ENCODE measurements at regions not wholly inside any gene's neighbourhood (a gene's known extent, or its start where the extent isn't known, plus 50 kb on each side); places are given as distances from the start of the nearest gene placed in this dataset.

DNA sequence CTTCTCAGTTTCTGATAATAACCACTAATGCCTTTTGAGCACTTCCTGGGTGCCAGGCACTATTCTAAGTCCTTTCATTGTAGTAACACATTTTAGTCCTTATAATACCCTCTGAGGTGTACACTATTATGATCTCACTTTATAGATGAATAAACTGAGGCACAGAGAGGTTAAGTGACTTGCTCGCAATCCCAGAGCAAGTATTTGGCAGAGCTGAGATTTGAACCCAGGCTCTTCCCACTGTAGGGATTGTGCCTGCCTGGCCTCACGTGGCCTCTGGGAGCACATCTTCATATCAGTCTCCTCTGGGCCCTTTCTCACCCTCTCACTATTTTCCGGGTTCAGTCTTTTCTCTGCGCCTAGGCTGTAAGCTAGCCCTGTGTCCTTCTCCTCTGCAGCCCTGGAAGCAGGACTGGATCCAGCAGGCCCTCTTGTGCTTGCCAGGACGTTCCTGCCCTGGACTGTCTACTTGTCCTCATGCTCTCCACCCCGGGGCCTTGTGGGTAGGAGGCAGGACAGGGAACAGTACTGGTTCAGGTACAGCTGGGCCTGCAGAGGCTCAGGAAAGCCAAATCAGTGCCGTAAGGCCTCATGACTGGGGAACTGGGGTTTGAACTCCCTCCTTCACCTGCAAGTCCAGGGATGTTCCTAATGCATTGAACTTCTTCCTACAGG, 139.6 kb downstream of the VEGFA start:
- intact Hi-C loops (cut with DNase I): no loop called here
- no peak for DNase-seq (ENCODE audit: missing footprints)
- peak; percentile 83 for ATAC-seq

GRCh38 chr6:43907789-43908472, 137.9 kb downstream of the VEGFA start:
- no peak for DNase-seq (ENCODE audit: missing footprints)
- intact Hi-C loops (cut with DNase I): no loop called here
- ATAC-seq: peak; percentile 75

DNA sequence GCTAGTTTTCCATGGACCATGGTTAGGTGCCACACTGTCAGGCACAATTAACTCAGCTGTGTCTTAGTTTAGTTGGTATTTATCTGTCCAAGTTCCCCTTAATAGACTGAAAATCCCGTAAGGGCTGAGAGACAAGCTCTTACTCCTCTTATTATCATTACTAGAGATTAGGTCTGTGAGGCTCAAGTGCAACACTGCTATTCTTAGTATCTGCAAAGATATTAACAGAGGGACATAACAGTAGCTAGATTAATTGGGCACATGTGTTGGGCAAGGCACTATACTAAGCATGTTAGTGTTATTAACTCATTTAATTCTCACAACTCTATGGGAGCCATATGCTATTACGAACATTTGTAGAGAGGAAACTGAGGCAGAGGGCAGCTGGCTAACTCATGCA, 137.3 kb downstream of the VEGFA start:
- intact Hi-C loops (cut with DNase I): no loop called here
- DNase-seq (ENCODE audit: missing footprints) (no peak), ATAC-seq (peak; percentile 40)

GRCh38 chr6:43904311-43905123, 134.5 kb downstream of the VEGFA start:
- ATAC-seq: no peak
- intact Hi-C loops (cut with DNase I): no loop called here
- DNase-seq (ENCODE audit: missing footprints): no peak

- ATAC-seq: peak; percentile 27
- no peak for DNase-seq (ENCODE audit: missing footprints)
- intact Hi-C loops (cut with DNase I): no loop called here
These were observed 133.8 kb downstream of the VEGFA start for GRCh38 chr6:43903739-43904290.

DNA sequence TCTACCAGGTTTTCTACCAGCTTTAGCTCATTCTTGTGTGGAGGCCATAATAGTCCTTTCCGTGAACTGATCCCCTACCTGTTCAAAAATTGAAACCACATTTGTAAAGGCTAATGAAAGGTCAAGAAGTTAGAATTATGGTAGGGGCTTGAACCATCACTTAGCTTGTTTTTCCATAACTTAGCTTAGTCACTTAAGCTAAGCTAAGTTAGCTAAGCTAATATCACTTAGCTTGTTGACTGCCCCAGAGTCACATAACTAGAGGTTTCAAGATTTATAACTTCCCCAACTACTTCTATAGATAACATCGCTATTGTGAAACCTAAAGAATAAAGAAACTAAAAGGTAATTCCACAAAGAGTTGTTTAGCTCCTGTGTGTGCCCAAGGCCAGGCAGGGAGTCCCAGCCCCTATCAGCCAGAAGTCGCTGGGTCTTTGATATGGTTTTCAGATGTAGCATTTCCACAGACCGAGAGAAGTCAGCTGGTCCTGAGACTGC, 131.8 kb downstream of the VEGFA start:
- intact Hi-C loops (cut with DNase I): no loop called here
- no peak for DNase-seq (ENCODE audit: missing footprints)
- no peak for ATAC-seq

DNA sequence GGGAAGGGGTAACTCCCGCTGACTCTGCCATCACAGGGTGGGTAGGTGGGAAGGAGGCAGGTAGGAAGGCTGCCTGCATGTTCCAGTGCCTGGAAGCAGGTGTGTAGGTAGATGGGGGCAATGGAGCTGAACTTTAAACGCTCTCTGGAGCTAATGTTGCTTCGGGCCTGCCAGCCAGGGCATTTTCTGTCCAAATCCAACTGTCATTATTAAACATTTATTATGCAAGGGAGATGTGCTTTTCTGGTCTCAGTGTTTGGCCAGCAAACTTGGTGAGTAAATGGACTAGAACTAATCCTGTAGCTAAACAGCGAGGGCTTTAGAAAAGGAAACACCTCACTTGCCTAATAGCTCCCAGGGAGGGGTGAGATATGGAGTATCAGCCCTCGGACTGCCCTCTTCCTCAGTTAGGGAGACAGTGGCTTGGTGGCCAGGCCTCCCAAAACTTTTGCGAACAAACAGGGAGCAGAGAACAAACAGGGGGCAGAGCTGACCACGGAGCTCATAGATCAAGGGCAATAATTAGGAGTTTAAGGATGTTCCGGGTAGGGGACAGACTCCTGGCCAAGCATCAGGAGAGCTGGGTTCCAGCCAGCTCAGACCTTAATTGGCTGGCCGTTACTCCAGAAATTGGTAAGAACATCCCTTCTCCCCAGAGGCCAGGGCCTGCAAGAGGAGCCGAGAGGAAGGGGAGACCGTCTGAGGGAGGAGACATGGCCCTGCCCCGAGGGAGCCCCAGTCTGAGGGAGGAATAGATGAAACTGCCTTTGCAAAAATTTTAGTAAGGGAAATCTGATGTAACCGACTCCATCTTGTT, 131.1 kb downstream of the VEGFA start:
- no peak for DNase-seq (ENCODE audit: missing footprints)
- no peak for ATAC-seq
- intact Hi-C loops (cut with DNase I): no loop called here

DNA sequence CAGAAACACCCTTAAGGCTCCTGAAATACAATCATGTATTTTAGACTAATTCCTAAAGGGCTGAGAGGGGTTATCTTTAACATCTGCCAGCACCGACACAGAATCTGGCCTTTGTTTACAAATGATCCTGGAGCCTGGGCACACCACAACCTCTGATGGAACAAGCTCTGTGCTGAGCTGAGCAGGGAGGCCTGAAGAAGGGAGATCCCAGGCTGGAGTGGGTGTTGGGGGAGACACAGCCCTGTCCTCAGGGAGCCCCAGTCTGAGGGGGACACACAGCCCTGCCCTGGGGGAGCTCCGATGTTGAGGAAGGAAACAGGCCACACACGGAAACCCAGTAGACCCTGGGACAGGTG, 130.5 kb downstream of the VEGFA start:
- ATAC-seq (no peak), DNase-seq (ENCODE audit: missing footprints) (no peak)
- intact Hi-C loops (cut with DNase I): no loop called here

DNA sequence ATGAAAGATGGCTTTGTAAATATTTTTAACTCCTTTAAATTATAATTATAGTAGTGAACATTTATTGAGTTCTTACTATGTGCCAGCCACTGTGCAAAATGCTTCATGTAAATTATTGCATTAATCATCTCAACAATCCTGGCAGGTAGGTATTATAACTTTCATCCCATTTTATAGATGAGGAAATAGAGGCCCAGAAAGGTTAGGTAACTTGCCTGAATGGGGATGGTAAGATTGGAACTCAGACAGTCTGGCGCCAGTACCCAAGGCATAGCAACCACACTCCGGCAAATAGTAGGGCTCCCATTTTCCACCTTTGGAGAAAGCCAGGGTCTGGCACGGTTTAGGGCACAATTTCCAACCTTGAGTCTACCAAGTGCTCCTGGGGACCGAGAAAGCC, 129.8 kb downstream of the VEGFA start:
- intact Hi-C loops (cut with DNase I): no loop called here
- no peak for ATAC-seq
- no peak for DNase-seq (ENCODE audit: missing footprints)

GRCh38 chr6:43898358-43899131, 128.5 kb downstream of the VEGFA start:
- no peak for ATAC-seq
- DNase-seq (ENCODE audit: missing footprints): no peak
- intact Hi-C loops (cut with DNase I): no loop called here

DNA sequence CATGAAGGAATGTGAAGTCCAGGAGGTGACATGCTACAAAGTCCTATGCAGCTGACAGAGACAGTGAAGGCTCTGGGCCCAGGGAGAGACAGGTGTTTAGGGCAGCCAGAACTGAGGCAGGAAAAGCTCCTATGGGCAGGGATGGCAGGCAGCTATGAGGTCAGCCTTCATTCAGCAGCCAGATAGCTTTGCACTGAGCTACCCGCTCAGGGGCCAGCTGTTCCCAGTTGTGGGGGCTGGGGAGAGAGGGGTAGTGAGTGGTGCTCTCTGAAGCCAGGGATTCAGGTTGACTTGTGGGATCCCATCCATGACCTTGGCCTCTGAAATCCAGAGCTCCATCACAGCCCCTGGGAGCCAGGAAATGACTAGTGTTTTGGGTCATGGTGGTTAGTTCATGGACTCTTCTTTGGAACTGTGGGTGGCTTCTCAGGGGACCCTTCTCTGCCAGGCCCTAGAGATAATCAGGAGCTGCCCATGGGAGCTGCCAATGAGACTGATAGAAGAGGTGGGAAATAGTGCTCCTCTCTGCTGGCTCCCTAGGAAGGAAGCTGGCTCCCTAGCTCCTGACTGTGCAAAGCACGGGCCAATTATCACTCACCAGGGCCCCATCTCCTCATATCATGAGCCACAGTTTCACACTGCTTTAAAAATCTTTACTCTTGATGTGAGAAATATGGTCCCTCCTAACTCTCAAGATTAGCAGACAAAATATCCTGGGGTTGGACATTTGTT, 127.7 kb downstream of the VEGFA start:
- ATAC-seq: peak; percentile 17
- intact Hi-C loops (cut with DNase I): no loop called here
- no peak for DNase-seq (ENCODE audit: missing footprints)

- DNase-seq (ENCODE audit: missing footprints): no peak
- no peak for ATAC-seq
- intact Hi-C loops (cut with DNase I): no loop called here
These were observed 126.6 kb downstream of the VEGFA start for GRCh38 chr6:43896329-43897255.

DNA sequence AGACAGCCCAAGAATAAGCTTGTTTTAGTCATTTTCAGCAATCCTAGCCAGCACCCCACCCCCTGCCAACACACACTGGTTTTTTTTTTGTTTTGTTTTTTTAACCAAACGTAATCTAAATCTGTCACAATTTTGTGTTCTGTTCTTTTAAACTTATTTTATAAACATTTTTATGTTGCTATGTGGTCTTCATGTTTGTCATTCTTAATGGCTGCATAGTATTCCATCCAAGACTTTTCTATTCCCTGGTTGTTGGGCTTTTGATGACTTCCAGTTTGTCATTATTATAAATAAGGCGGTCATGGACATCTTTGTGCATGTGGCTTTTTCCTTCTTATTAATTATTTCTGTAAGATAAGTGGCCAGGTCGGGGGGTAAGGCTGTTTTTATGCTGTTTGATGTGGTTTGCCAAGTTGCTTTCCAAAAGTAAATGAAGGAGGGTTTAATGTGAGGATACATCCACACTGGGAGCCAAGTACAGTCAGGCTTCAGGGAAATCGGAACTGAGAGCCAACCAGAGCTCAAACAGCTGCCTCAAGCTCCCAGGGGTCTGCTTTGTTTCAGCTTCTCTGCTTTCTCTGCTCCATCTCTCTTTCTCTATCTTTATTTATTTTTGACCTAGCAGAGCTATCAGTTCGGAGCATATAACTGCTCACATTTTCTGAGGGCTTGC, 125.8 kb downstream of the VEGFA start:
- DNase-seq (ENCODE audit: missing footprints) (no peak), ATAC-seq (no peak)
- intact Hi-C loops (cut with DNase I): no loop called here

DNA sequence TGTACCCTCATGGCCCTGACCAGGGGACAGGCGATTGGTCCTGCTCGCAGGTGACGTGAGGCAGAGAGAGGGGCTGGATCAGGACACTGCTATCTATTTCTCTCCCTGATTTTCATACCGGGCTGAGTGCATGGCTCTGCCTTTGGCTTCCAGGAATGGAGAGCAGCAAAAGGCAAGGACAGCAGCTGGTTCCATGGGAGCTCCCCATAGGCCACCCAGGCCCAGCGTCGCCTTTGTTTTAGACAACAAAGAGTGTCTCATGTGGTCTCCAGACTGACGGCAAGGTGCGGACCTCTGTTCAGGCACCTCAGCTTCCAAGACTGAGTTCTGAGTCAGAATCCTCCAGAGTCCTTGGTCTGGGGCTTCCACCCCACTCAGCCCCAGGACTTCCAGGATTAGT, 123.1 kb downstream of the VEGFA start:
- intact Hi-C loops (cut with DNase I): no loop called here
- ATAC-seq: no peak
- DNase-seq (ENCODE audit: missing footprints): no peak

DNA sequence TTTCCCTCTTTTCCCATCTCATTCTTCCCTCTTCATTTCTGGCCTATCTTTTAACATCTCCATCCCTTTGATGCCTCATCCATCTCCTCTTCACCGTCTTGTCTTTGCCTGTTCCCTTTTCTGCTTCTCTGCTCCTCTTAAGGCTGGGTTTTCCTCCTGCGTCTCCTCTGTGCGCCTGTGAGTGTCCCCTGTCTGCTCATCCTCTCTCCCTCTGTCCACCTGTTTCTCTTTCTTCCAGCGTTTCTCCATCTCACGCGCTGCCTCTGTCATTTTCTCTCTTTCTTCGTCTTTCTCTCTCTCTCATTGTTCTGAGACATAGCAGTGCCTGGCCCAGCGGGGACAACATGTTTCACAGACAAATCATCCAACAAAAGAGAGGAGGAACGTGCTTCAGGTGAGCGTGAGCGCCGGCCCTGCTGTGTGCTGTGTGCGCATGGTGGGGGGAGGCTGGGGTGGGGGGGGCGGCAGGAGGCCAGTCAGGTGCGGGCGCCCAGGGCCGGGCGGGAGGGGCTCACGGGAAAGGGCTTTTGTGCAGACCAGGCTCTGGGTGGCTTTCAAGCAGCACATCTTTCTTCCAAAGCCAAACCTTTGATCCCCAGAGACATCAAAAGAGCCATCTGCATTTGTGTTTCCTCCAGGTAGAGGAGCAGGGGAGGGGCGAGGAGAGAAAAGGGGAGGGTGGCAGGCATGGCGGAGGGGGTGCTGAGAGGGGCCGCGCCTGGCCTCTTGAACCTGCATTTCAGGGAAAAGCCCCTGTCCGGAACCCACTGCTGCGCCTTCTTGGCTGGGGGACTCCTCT, 121.3 kb downstream of the VEGFA start:
- intact Hi-C loops (cut with DNase I): no loop called here
- ATAC-seq (no peak), DNase-seq (ENCODE audit: missing footprints) (no peak)

All from Right ventricle myocardium inferior (tissue), 1 donor.